ENCODE measurements at regions not wholly inside any gene's neighbourhood (a gene's known extent, or its start where the extent isn't known, plus 50 kb on each side); places are given as distances from the start of the nearest gene placed in this dataset.
A peak's percentile ranks its signal among the peaks of the same experiment; 100 is the strongest.
"Not testable (repeated sequence)": the region's sequence is repeated elsewhere in the genome, so short reads cannot be mapped to it uniquely, and the experiment has no call there.

- WGBS, 2 experiments (ENCODE audit: extremely low coverage in 1 of 2, insufficient coverage in 1 of 2, insufficient read length in 1 of 2, insufficient replicate concordance in 2 of 2, low coverage in 1 of 2, low lambda C conversion rate in 2 of 2, missing lambda C conversion rate in 1 of 2) = 94% methylated on average over 5 of the region's 5 CpGs; no CpG with 5 or more reads in 1 of the 2 experiments
- DNase-seq (ENCODE audit: low read depth in 1 of 2, low spot score in 2 of 2) = not testable (repeated sequence)
Observed at GRCh38 chr21:22359599-22359998, 1361.4 kb downstream of the NCAM2 start.

More at GRCh38 chr21:22359599-22359998, 1361.4 kb downstream of the NCAM2 start:
- H3K4ac ChIP-seq (replicated peaks; ENCODE audit: insufficient read length, low read depth, low read length); H2BK15ac ChIP-seq (ENCODE audit: low read length); H3K27ac ChIP-seq (ENCODE audit: low read depth, low read length); H3K23ac ChIP-seq (ENCODE audit: insufficient read length); H3K36me3 ChIP-seq (ENCODE audit: control insufficient read depth in 2 of 4, insufficient read depth in 4 of 4, low read length in 3 of 4); H4K91ac ChIP-seq (replicated peaks; ENCODE audit: insufficient read length, low read length); H3K27me3 ChIP-seq (replicated peaks in 1 of 4; ENCODE audit: control insufficient read depth in 3 of 4, extremely low read depth in 1 of 4, insufficient read depth in 3 of 4, low read length in 3 of 4); H2BK20ac ChIP-seq (ENCODE audit: low read length); H3K9ac ChIP-seq (replicated peaks in 1 of 4; ENCODE audit: extremely low read depth in 1 of 4, low read depth in 3 of 4, low read length in 3 of 4); H2BK120ac ChIP-seq (replicated peaks; ENCODE audit: low read depth, low read length); CTCF ChIA-PET (ENCODE audit: partially characterized antibody); H3K23me2 ChIP-seq (ENCODE audit: low read depth, low read length); H3K4me2 ChIP-seq (ENCODE audit: insufficient read depth in 1 of 2, low read depth in 2 of 2, low read length in 2 of 2); H2BK5ac ChIP-seq (ENCODE audit: low read depth, low read length); H3K4me3 ChIP-seq (ENCODE audit: extremely low read depth in 1 of 4, insufficient read depth in 2 of 4, low read depth in 3 of 4, low read length in 4 of 4); H3K18ac ChIP-seq (ENCODE audit: extremely low read depth, low read length); H4K5ac ChIP-seq (ENCODE audit: insufficient read length, low read depth, low read length); H2AK5ac ChIP-seq (ENCODE audit: low read depth, low read length); H3K56ac ChIP-seq (replicated peaks; ENCODE audit: insufficient read length, low read depth, low read length); POLR2A ChIA-PET (ENCODE audit: partially characterized antibody); H3K4me1 ChIP-seq (replicated peaks in 1 of 4; ENCODE audit: control insufficient read depth in 3 of 4, insufficient read depth in 4 of 4, low read length in 3 of 4); H3K79me2 ChIP-seq (ENCODE audit: control insufficient read depth in 1 of 2, insufficient read depth in 2 of 2, low read length in 2 of 2); H3K79me1 ChIP-seq (ENCODE audit: low read depth, low read length); H3K14ac ChIP-seq (ENCODE audit: insufficient read length); H2BK12ac ChIP-seq (ENCODE audit: low read depth, low read length); H2AFZ ChIP-seq (ENCODE audit: low read length); H4K8ac ChIP-seq (ENCODE audit: extremely low read depth, insufficient read depth, low read length); FAIRE-seq; H4K20me1 ChIP-seq (replicated peaks in 1 of 2; ENCODE audit: control insufficient read depth in 1 of 2, insufficient read depth in 2 of 2, low read length in 2 of 2): not testable (repeated sequence)
- TF ChIP-seq MAFK (IDR thresholded peaks at IDR 0.05; ENCODE audit: low read depth, low read length) (peak; percentile 61), BACH1 (IDR thresholded peaks at IDR 0.05; ENCODE audit: low read length) (peak; percentile 58; the same call in 1 of the 2 replicates), YY1 (IDR thresholded peaks at IDR 0.05; ENCODE audit: low read depth, low read length) (peak; percentile 74; the same call in 1 of the 2 replicates)
- H3K9me3 ChIP-seq (ENCODE audit: insufficient read depth in 2 of 2, low read depth in 1 of 2, low read length in 1 of 2) = peaks cover 7 to 15% of the 10 kb centered on the region in 2 experiments; a peak in 2 of 4 replicates

All from H1 (cell line).